Loucy (cell line): ENCODE measurements at regions not wholly inside any gene's neighbourhood (a gene's known extent, or its start where the extent isn't known, plus 50 kb on each side); places are given as distances from the start of the nearest gene placed in this dataset.

ENCODE experiments used
- EZH2phosphoT487 ChIP-seq: fragments of 200-600 bp; IDR thresholded peaks from 2 replicates; pipeline ENCODE4 v1.6.1; 2018; ENCODE audit warnings: antibody characterized with exemption, mild to moderate bottlenecking, moderate library complexity, borderline replicate concordance
- TF ChIP-seq, protein P1 (sequence below): fragments of 200-600 bp; sonication (generic); conservative IDR thresholded peaks from 2 replicates; pipeline ENCODE4 v1.5.1; 2014; ENCODE audit warnings: mild to moderate bottlenecking, antibody characterized with exemption, low read length

- TF ChIP-seq, protein P1, sequence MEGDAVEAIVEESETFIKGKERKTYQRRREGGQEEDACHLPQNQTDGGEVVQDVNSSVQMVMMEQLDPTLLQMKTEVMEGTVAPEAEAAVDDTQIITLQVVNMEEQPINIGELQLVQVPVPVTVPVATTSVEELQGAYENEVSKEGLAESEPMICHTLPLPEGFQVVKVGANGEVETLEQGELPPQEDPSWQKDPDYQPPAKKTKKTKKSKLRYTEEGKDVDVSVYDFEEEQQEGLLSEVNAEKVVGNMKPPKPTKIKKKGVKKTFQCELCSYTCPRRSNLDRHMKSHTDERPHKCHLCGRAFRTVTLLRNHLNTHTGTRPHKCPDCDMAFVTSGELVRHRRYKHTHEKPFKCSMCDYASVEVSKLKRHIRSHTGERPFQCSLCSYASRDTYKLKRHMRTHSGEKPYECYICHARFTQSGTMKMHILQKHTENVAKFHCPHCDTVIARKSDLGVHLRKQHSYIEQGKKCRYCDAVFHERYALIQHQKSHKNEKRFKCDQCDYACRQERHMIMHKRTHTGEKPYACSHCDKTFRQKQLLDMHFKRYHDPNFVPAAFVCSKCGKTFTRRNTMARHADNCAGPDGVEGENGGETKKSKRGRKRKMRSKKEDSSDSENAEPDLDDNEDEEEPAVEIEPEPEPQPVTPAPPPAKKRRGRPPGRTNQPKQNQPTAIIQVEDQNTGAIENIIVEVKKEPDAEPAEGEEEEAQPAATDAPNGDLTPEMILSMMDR: no peak
- TF ChIP-seq EZH2phosphoT487: no peak
These were observed 213.6 kb downstream of the PCDH20 start for GRCh38 chr13:61202042-61202441.
